ENCODE measurements at regions not wholly inside any gene's neighbourhood (a gene's known extent, or its start where the extent isn't known, plus 50 kb on each side); places are given as distances from the start of the nearest gene placed in this dataset.

DNA sequence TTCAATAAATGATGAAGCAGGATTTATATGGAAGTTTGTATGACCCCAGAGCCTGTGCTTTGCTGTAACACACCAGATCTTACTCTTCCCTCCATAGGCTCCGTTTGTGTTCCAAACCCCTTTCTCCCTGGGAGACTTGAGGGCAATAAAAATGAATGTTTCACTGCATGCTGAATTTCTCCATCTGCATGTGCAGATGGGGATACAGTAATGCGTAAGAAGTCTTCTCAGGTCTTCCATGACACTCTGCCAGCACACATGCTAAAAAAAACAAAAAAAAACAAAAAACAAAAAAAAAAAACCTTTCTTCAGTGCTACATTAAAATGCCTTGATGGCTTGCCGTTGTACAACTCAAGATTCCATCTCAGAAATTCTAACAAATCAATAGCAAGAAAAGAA is 170.2 kb upstream of the ANKFN1 start:
- intact Hi-C loops (cut with DNase I) = no loop called here
- TF ChIP-seq, protein P1, sequence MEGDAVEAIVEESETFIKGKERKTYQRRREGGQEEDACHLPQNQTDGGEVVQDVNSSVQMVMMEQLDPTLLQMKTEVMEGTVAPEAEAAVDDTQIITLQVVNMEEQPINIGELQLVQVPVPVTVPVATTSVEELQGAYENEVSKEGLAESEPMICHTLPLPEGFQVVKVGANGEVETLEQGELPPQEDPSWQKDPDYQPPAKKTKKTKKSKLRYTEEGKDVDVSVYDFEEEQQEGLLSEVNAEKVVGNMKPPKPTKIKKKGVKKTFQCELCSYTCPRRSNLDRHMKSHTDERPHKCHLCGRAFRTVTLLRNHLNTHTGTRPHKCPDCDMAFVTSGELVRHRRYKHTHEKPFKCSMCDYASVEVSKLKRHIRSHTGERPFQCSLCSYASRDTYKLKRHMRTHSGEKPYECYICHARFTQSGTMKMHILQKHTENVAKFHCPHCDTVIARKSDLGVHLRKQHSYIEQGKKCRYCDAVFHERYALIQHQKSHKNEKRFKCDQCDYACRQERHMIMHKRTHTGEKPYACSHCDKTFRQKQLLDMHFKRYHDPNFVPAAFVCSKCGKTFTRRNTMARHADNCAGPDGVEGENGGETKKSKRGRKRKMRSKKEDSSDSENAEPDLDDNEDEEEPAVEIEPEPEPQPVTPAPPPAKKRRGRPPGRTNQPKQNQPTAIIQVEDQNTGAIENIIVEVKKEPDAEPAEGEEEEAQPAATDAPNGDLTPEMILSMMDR (IDR thresholded peaks at IDR 0.05) = no peak
- Histone ChIP-seq H3K9me3 (no peaks in the 10 kb centered on the region), H3K4me1 (no peaks in the 10 kb centered on the region), H3K27me3 (ENCODE audit: low read depth) (no peaks in the 10 kb centered on the region), H3K36me3 (no peaks in the 10 kb centered on the region), H3K27ac (no peak overlapping the region), H3K4me3 (no peak overlapping the region)
- ATAC-seq (no peak), DNase-seq (no peak)

DNA sequence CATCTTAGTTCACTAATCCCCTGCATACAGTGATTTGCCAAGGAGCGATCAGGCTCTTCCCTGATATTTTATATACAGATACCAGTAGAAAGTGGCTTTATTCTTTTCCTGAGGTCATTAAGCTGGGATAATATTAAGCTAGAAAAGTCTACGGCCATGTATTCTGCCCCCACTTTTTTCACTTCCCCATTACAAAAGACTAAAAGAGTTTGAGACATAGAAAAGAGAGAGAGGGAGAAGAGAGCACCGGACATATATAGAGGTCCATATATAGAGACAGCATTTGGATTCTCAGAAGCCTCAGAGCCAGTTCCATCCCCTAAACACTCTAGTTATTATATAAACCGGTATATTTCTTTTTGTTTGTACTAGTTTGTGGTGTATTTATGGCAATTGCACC is 166.5 kb upstream of the ANKFN1 start:
- ATAC-seq = no peak
- Histone ChIP-seq H3K9me3 (no peaks in the 10 kb centered on the region), H3K4me1 (no peaks in the 10 kb centered on the region), H3K27ac (no peak overlapping the region), H3K4me3 (no peak overlapping the region), H3K27me3 (ENCODE audit: low read depth) (no peaks in the 10 kb centered on the region), H3K36me3 (no peaks in the 10 kb centered on the region)
- intact Hi-C loops (cut with DNase I) = no loop called here
- DNase-seq = no peak
- TF ChIP-seq, protein P1 (IDR thresholded peaks at IDR 0.05) = no peak

DNA sequence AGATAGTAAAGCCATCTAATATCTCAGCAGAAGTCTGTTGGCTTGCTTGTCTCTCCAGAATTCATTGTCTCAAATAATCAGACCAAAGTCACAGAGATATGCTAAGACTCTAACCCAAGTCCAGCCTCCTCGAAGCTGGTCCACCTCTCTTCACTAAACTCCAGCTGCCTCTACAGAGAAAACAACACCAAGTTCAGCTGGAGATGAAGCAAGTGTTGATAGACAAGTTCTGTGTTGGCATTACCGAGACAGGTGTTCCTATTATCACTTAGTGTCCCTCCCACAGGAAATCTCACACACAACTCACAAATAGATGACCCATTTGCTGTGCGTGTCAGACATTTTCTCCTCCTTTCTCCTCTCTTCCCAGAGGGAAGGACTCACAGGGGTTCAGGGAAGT is 164.4 kb upstream of the ANKFN1 start:
- DNase-seq (no peak), ATAC-seq (no peak)
- Histone ChIP-seq H3K36me3 (no peaks in the 10 kb centered on the region), H3K4me3 (no peak overlapping the region), H3K9me3 (no peaks in the 10 kb centered on the region), H3K27ac (no peak overlapping the region), H3K27me3 (ENCODE audit: low read depth) (no peaks in the 10 kb centered on the region), H3K4me1 (no peaks in the 10 kb centered on the region)
- intact Hi-C loops (cut with DNase I) = no loop called here
- TF ChIP-seq, protein P1 (IDR thresholded peaks at IDR 0.05) = no peak

DNA sequence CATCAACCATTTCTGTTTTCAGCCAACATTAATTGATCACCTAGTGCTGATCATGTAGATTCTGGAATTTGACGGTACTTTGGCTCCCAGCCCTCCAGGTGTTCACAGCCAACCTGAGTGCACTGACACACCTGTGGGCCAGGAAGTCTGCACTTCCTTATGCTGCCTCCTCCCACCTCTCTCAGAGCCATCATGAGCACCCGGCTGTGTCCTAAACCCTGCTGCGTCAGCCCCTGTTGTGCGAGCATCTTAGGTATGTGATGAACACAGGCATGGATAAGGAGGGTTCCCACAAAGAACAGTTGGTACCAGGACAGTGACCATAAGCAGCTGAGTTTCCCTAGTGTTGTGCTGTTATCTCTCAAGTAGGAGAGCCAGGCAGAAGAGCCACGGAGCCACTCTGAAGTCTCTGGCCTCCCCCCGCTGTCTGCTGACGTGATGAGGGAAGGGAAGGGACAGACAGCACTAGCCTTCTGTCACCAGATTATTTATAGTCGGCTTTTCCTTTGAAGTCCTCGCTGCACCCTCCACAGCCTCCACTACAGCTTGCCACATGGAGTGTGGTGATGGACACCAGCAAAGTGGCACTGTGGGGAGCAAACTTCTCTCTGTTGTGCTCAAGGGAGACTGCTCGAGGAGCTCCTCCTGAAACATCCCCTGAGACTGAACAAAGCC is 162.8 kb upstream of the ANKFN1 start:
- DNase-seq (no peak), ATAC-seq (no peak)
- no peak overlapping the region for H3K27ac ChIP-seq
- no peaks in the 10 kb centered on the region for H3K27me3 ChIP-seq (ENCODE audit: low read depth)
- TF ChIP-seq, protein P1 (IDR thresholded peaks at IDR 0.05) = no peak
- H3K4me1 ChIP-seq = no peaks in the 10 kb centered on the region
- no peaks in the 10 kb centered on the region for H3K9me3 ChIP-seq
- intact Hi-C loops (cut with DNase I) = no loop called here
- H3K36me3 ChIP-seq = no peaks in the 10 kb centered on the region
- no peak overlapping the region for H3K4me3 ChIP-seq

DNA sequence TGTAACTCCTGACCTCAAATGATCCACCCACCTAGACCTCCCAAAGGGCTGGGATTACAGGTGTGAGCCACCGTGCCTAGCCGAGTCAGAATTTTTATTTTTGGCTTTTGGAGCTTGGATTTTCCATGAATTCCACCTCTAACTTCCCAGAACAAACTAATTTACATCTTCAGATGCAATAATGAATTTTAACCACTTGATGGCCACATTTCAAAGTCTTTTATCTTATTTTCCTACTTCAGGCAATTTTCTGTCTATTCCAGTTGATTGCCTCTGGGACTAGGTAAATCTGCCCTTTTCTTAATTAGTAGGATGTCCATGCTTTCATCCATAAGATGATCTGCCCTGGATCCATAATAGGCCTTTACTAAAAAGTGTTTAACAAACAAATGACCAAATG is 156.4 kb upstream of the ANKFN1 start:
- DNase-seq = no peak
- Histone ChIP-seq H3K27ac (no peak overlapping the region), H3K4me3 (no peak overlapping the region), H3K9me3 (peaks cover 4% of the 10 kb centered on the region), H3K27me3 (ENCODE audit: low read depth) (no peaks in the 10 kb centered on the region), H3K4me1 (no peaks in the 10 kb centered on the region), H3K36me3 (no peaks in the 10 kb centered on the region)
- ATAC-seq = no peak
- TF ChIP-seq, protein P1 (IDR thresholded peaks at IDR 0.05) = no peak
- intact Hi-C loops (cut with DNase I) = no loop called here

Measured in lower lobe of right lung (tissue), 2 donors.